SK-N-SH (cell line): ENCODE measurements at regions not wholly inside any gene's neighbourhood (a gene's known extent, or its start where the extent isn't known, plus 50 kb on each side); places are given as distances from the start of the nearest gene placed in this dataset.

Source experiments
- CTCF ChIA-PET: fragments of 300-600, 350-600 bp; formaldehyde crosslinking; extraction: SDS; loops from one replicate; lab custom pipeline; 2021; lab: Yijun Ruan, JAX
- POLR2A ChIA-PET: fragments of 350-600 bp; sonication (Branson Sonifier 250); formaldehyde crosslinking; extraction: SDS; loops from one replicate; lab custom pipeline; 2020; ENCODE audit warnings: antibody characterized with exemption, inconsistent platforms; lab: Yijun Ruan, JAX
- DNase-seq: peaks from one replicate; pipeline ENCODE4 v3.0.0; 2012
- H2AFZ ChIP-seq: fragments of 200-600 bp; sonication (generic); 2 replicates; pipeline ENCODE4 v1.8.1; 2016; ENCODE audit warnings: antibody characterized with exemption, mild to moderate bottlenecking, low read depth
- H3F3A ChIP-seq: fragments of 200-600 bp; sonication (generic); replicated peaks from 2 replicates; pipeline ENCODE3; 2016; ENCODE audit warnings: antibody characterized with exemption, mild to moderate bottlenecking; ENCODE audit not compliant: insufficient read depth
- H3K27ac ChIP-seq, 2 experiments: fragments of 200-500 bp in 1 of 2; fragments of 200-600 bp in 1 of 2; sonication (Bioruptor generic) in 1 of 2; sonication (generic), shearing (Covaris generic) in 1 of 2; 2 replicates each; pipeline versions ENCODE4 v1.5.1 to v1.6.1; 2014 to 2016; ENCODE audit warnings: low read depth in 2 of 2, inconsistent platforms in 1 of 2, low read length in 1 of 2, mild to moderate bottlenecking in 1 of 2, mixed read lengths in 1 of 2
- H3K27me3 ChIP-seq: fragments of 200-600 bp; sonication (generic), shearing (Covaris generic); 2 replicates; pipeline ENCODE4 v1.6.1; 2016; ENCODE audit warnings: mixed run types; ENCODE audit not compliant: insufficient read depth
- H3K36me3 ChIP-seq, 2 experiments: fragments of 200-500 bp in 1 of 2; fragments of 200-600 bp in 1 of 2; sonication (Bioruptor generic) in 1 of 2; sonication (generic) in 1 of 2; replicated peaks in 1 of 2; 2 replicates each; pipeline versions ENCODE3 to v1.5.1; 2014 to 2016; ENCODE audit warnings: low read length in 1 of 2, mild to moderate bottlenecking in 1 of 2; ENCODE audit not compliant: insufficient read depth in 2 of 2, control insufficient read depth in 1 of 2
- H3K4me1 ChIP-seq, 2 experiments: fragments of 200-500 bp in 1 of 2; fragments of 200-600 bp in 1 of 2; sonication (Bioruptor generic) in 1 of 2; sonication (generic), shearing (Covaris generic) in 1 of 2; 2 replicates each; pipeline versions ENCODE4 v1.5.1 to v1.6.1; 2014 to 2016; ENCODE audit warnings: low read depth in 1 of 2, low read length in 1 of 2, mixed run types in 1 of 2; ENCODE audit not compliant: insufficient read depth in 2 of 2, control insufficient read depth in 1 of 2
- H3K4me2 ChIP-seq: fragments of 200-600 bp; sonication (generic), shearing (Covaris generic); 2 replicates; pipeline ENCODE4 v1.6.1; 2017; ENCODE audit warnings: mixed run types
- H3K4me3 ChIP-seq, 2 experiments: fragments of 200-500 bp in 1 of 2; fragments of 200-600 bp in 1 of 2; sonication (Bioruptor generic) in 1 of 2; sonication (generic), shearing (Covaris generic) in 1 of 2; 2 replicates each; pipeline versions ENCODE4 v1.5.1 to v1.8.1; 2014 to 2016; ENCODE audit warnings: low read depth in 2 of 2, inconsistent platforms in 1 of 2, low read length in 1 of 2, mild to moderate bottlenecking in 1 of 2, mixed read lengths in 1 of 2, moderate library complexity in 1 of 2
- H3K79me2 ChIP-seq: fragments of 200-600 bp; sonication (generic); 2 replicates; pipeline ENCODE4 v1.8.1; 2017; ENCODE audit warnings: mild to moderate bottlenecking; ENCODE audit not compliant: insufficient read depth
- H3K9ac ChIP-seq: fragments of 200-600 bp; sonication (generic); 2 replicates; pipeline ENCODE4 v1.6.1; 2017; ENCODE audit warnings: mixed run types
- H3K9me2 ChIP-seq: fragments of 200-600 bp; sonication (generic); 2 replicates; pipeline ENCODE4 v1.6.1; 2017; ENCODE audit warnings: mixed run types
- H3K9me3 ChIP-seq: fragments of 200-600 bp; sonication (generic); 2 replicates; pipeline ENCODE4 v1.6.1; 2017; ENCODE audit warnings: mixed run types, mild to moderate bottlenecking, moderate library complexity
- H4K20me1 ChIP-seq: fragments of 200-600 bp; sonication (generic); 2 replicates; pipeline ENCODE4 v1.6.1; 2017; ENCODE audit warnings: mild to moderate bottlenecking, mixed run types; ENCODE audit not compliant: insufficient read depth
- CHD2 ChIP-seq: fragments of 150-350 bp; IDR thresholded peaks from 2 replicates; pipeline ENCODE4 v1.6.1; 2018; ENCODE audit warnings: low read length; ENCODE audit not compliant: partially characterized antibody
- CTCF ChIP-seq: fragments of 200-600 bp; sonication (generic); IDR thresholded peaks from 2 replicates; pipeline ENCODE4 v1.6.1; 2017; ENCODE audit warnings: antibody characterized with exemption, mild to moderate bottlenecking, moderate library complexity
- FOXJ3 ChIP-seq: sonication (generic); formaldehyde crosslinking; IDR thresholded peaks from 2 replicates; pipeline ENCODE4 v1.5.1; 2020; ENCODE audit warnings: mild to moderate bottlenecking, missing genetic modification reagents
- GABPA ChIP-seq: IDR thresholded peaks from 2 replicates; pipeline ENCODE4 v1.4.0; 2012; ENCODE audit warnings: low read depth, mild to moderate bottlenecking
- POLR2AphosphoS5 ChIP-seq: IDR thresholded peaks from 2 replicates; pipeline ENCODE4 v1.6.1; 2012; ENCODE audit warnings: low read depth, low read length
- RAD21 ChIP-seq: IDR thresholded peaks from 2 replicates; pipeline ENCODE4 v1.6.1; 2012; ENCODE audit warnings: mild to moderate bottlenecking, low read length
- SMC3 ChIP-seq: IDR thresholded peaks from 2 replicates; pipeline ENCODE4 v1.6.1; 2012; ENCODE audit warnings: low read depth, low read length, improper control_type of control experiment
- USF2 ChIP-seq: fragments of 150-350 bp; IDR thresholded peaks from 2 replicates; pipeline ENCODE4 v1.6.1; 2017; ENCODE audit warnings: antibody characterized with exemption, low read length, low read depth, borderline replicate concordance
- WGBS: methylation state at CpG from one replicate; pipeline ENCODE4 v1.1.6; 2017; ENCODE audit warnings: low lambda C conversion rate; 5-methylcytosine and 5-hydroxymethylcytosine counted together

- 75% methylated on average over 7 of the region's 11 CpGs for WGBS
- Histone ChIP-seq H2AFZ (no peak overlapping the region), H3K36me3 (no peaks in the 10 kb centered on the region), H4K20me1 (no peaks in the 10 kb centered on the region), H3K9ac (no peak overlapping the region), H3K4me2 (no peak overlapping the region), H3K4me3 (no peak overlapping the region), H3F3A (no peaks in the 10 kb centered on the region), H3K9me3 (no peaks in the 10 kb centered on the region), H3K9me2 (no peaks in the 10 kb centered on the region), H3K27ac (no peak overlapping the region), H3K27me3 (peaks cover 11% of the 10 kb centered on the region; the same call in 1 of the 2 replicates), H3K79me2 (no peaks in the 10 kb centered on the region), H3K4me1 (no peaks in the 10 kb centered on the region)
- peak; percentile 62 for DNase-seq
- ChIA-PET POLR2A (no interaction called here), CTCF (interaction anchor here (0.7 to 2.3 kb wide), 17 partner anchors 9 to 151 kb away, joined by 3 to 10 read pairs (median 4); no protein-coding TSS in a partner anchor)
- TF ChIP-seq SMC3: no peak; the same call in 1 of the 2 replicates
- peak; percentile 47 for TF ChIP-seq RAD21
- no peak for TF ChIP-seq GABPA
- TF ChIP-seq CTCF: peak; percentile 51
- no peak for TF ChIP-seq POLR2AphosphoS5
Measured at GRCh38 chr15:77784361-77785292, 151.9 kb upstream of the LINGO1 start.

GRCh38 chr15:77783636-77784035 is 150.9 kb upstream of the LINGO1 start:
- WGBS: 26% methylated on average over 6 of the region's 10 CpGs
- POLR2A ChIA-PET: no interaction called here

More at GRCh38 chr15:77783636-77784035, 150.9 kb upstream of the LINGO1 start:
- CTCF ChIA-PET: interaction anchor here (0.9 to 2.3 kb wide), 10 partner anchors 8 to 150 kb away, joined by 3 to 7 read pairs (median 4); no protein-coding TSS in a partner anchor
- Histone ChIP-seq H3K9ac (no peak overlapping the region), H2AFZ (no peak overlapping the region), H3K4me1 (no peaks in the 10 kb centered on the region), H3K9me2 (no peaks in the 10 kb centered on the region), H3K9me3 (no peaks in the 10 kb centered on the region), H4K20me1 (no peaks in the 10 kb centered on the region), H3K79me2 (no peaks in the 10 kb centered on the region), H3K27me3 (peaks cover 11% of the 10 kb centered on the region; the same call in 1 of the 2 replicates), H3K4me3 (no peak overlapping the region), H3K36me3 (no peaks in the 10 kb centered on the region), H3K4me2 (no peak overlapping the region), H3F3A (no peaks in the 10 kb centered on the region), H3K27ac (no peak overlapping the region)
- DNase-seq: no peak
- no peak for TF ChIP-seq FOXJ3
- TF ChIP-seq CHD2: no peak
- TF ChIP-seq USF2: no peak
